CD4-positive, alpha-beta T cell treated with Interleukin-6 at 100 ng/mL for 8 hours (primary cell): ENCODE measurements at regions not wholly inside any gene's neighbourhood (a gene's known extent, or its start where the extent isn't known, plus 50 kb on each side); places are given as distances from the start of the nearest gene placed in this dataset.
"Not testable (repeated sequence)": the region's sequence is repeated elsewhere in the genome, so short reads cannot be mapped to it uniquely, and the experiment has no call there.

Source experiments
- DNase-seq: peaks from one replicate; pipeline ENCODE4 v3.0.0-alpha.2; 2020; ENCODE audit warnings: mixed read lengths, low spot score

DNA sequence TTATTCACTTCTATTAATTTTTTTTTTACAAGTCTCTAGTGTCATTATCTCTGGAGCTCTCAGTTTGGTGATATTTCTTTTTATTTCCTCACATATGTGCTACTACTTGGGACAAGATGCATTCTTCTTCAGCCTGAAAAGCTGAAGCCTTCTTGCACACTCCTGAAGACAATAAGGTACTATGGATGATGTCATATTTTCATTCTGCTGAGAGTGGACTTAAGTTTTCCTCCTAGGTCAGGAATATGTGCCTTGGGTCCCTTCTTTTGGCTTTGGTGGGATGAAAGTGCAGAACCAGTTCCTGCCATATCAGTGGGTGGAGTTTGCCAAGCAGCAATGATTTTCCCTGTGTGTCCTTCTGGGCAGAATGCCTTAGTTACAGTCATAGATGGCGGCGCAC lies 188.7 kb upstream of the EYA4 start:
- no peak for DNase-seq

DNA sequence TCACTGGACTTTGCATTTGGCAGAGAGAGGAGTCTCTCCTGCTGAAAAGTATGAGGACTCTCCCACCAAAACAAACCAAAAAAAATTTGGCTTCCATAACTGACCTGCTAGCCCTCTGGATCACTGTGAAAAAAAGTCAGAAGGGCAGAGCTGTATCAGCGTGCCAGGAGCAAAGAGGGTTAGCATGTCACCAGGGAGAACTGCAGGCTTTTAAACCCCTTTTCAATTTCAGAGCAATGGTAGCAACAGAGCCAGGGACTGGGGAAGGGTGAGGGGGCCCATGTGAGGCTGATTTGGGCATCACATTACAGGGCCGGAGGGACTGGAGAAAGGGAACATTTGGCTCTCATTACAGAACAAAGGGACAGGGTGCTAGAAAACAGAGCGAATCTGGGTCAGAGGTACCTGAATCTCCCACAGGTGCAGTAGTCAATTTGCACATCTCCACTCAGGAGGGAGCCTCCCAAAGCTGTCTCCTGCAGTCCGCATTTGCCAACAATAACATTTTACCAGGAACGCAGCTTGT lies 185.7 kb upstream of the EYA4 start:
- DNase-seq = no peak

DNA sequence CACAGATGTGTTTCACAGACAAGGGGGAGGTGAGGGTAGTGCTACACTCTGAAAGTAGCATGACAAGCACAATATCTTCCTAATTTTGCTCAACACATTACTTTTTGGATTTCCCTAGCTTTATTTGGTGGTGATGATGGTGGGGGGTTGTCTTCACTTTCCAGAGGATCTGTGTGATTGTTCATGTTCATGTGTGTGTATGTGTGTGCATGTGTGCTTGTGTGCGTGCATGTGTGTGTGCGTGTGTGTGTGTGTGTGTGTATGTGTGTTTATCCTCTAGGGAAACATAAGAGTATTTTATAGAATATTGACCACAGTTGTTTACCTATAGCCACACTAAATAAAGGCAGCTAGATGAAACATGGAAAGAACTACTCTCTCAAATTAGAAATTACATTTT lies 183.8 kb upstream of the EYA4 start:
- DNase-seq = no peak

DNA sequence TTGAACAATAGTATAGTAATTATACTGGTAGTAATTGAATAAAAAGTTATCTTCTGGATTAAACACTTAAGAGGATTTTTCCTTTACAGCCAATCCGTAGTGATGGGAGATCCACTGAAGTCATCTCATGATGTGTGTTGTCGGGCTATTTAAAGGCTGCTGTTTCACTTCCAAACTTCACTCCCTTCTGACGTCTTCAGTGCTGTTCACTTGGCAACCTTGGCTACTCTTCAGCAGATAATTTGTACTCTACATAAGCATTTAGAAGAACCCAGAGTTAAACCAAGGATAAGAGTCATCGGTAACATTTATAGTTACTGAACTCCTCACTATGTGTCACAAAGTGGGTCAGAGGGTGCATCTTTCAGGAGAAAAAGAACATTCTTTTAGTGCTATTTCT lies 179.1 kb upstream of the EYA4 start:
- no peak for DNase-seq

DNA sequence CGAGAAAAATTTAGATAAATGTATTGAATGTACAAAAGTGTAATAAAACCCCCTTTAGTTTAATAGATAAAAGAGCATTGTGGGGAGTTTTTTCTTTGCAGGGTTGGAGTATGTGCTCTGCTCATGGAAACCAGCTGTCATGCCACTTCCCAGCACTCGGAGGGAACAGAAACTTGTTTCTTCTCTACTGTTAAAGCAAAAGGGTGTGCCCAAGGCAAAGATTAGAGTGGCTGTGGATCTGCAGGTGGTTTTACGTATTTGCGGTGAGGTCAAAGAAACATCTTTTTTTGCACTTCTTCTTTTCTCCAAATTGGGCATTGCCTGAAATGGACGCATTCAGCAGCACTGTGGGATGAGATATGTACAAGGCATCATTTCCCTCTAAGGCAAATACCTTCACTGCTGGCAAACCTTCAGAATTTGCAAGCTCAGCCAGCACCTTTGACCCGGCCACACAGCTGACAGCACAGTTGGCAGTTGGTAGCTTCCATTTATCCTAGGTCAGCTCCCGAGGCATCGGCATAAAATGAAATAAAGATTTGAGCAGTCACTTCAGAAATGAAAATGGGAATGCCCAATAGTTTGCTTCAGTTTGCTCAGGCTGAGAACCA lies 178.4 kb upstream of the EYA4 start:
- DNase-seq = no peak

DNA sequence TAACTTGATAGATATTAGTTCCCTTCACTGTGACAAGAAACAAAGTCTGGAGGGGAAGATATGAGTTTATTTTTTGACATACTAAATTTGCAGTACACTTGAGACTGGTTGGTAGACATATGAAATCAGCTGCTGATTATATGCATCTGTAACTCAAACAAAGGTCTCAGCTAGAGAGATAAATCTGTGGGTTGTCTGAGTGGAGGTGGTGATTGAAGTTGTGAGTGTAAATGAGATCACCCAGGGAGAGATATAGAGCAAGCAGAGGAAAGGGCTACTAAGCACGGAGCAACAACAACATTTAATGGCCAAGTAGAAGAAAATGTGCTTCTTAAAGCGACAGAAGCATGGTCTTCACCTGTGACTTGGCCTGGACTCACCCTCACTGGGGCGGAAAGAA lies 173.2 kb upstream of the EYA4 start:
- no peak for DNase-seq

DNA sequence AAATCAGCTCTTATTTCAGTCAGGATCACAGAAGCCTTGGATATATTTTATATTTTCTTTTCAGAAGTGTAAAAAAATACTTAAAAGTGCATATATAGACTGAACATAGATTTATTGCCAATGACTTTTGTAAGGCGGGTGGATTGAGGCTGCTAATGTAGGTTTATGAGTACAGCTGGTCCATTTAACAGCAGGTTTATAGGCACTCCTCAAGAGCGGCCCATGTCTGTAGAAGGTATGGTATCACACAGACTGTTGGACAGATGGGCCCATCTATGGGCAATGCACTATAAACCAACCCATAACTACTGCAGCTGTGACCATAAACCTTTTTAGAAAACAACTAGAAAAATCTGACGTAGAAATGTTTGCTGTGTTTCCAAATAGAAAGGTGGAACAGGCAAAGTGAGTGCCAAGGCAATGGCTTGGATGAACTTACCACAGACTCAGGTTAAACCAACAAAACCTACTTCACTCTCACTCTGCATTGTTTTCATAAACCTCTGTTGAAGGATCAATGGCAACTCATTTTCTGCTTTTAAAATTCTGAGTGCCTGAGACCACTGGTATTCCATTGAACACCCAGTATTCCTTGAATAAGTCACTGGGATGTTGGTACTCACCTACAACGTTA lies 170.6 kb upstream of the EYA4 start:
- DNase-seq = no peak

DNA sequence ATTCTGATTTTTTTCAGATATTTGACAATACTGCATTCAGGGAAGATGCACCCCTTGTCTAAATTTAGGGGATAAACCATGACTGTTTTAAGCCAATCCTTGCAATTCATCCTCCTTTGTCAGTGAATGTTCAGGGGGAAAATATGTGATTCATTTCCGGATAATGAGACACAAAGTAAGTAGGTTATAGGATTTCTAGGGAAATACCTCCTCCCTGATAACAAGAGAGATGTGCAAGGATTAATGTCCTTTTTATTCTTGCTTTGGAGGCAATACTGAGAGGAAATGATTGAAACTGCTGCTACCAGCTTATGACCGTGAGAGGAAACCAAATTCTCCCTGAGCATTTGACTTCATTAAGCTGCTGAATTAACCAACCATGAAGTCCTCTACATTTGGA lies 161.3 kb upstream of the EYA4 start:
- no peak for DNase-seq

DNA sequence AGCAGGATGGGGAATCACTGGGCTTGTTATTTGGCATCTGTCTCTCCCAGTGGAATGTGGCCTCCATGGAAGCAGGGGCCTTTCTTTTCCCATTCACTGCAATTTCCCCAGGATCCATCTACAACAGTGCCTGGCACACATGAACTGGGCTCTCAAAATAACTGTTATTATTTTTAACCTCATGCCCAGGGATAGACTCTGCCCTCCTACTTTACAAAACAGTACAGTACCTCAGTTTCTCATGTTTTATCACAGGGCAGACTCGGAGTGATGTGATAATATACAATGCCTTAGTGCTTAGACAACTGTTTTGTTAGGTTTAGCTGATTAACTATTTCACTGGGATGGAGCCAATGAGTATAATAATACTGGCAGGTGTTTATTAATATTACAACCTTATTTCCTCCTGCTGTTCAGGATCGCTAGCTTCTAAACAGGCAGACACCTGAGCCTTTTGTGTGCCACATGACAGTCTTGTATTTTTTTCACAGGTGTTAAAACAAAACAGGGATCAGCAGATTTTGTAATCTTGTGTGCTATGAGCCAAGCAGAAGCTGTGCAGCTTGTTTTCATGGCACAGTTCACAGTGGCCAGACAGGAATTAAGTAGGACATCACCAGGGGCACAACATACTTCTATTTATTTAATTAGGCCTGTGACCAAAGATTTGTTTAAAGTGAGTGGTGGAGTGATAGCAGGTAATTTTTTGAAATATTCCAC lies 157.7 kb upstream of the EYA4 start:
- DNase-seq = no peak

DNA sequence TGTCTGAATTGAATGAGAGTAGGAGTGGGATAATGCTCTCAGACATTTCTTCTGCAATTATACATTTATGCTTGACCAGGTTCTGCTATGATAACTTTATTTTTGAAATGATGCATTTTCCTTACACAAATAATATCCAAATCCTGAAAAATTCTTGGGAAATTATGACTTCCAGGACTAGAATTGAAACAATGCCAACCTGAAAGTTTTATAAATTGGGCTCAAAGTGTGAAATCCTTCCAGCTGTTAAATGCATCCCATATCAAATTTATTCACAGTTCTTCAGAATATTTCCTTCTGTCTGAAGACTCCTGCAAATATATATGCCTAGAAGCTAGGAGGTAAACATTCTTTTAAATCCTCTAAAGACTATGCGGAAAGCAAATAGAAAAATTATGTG lies 155.7 kb upstream of the EYA4 start:
- DNase-seq = no peak

DNA sequence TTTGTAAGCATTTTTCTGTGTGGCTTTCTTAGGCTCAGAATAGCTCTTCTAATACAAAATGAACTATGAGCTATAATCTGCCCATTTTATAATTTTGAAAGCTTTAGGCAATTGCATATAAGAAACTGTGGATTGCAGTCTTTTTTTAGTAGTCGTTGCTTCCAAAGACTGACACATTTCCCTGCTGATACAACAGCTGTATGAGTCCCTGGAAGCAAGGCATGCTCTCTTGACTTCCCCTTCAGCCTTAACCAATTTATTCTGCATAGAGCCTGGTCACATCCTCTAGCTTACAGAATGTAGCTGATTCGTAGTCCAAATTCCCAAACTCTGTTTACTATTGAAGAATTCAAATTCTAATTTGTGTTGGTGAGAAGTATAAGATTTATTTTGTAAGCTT lies 155.3 kb upstream of the EYA4 start:
- no peak for DNase-seq

DNA sequence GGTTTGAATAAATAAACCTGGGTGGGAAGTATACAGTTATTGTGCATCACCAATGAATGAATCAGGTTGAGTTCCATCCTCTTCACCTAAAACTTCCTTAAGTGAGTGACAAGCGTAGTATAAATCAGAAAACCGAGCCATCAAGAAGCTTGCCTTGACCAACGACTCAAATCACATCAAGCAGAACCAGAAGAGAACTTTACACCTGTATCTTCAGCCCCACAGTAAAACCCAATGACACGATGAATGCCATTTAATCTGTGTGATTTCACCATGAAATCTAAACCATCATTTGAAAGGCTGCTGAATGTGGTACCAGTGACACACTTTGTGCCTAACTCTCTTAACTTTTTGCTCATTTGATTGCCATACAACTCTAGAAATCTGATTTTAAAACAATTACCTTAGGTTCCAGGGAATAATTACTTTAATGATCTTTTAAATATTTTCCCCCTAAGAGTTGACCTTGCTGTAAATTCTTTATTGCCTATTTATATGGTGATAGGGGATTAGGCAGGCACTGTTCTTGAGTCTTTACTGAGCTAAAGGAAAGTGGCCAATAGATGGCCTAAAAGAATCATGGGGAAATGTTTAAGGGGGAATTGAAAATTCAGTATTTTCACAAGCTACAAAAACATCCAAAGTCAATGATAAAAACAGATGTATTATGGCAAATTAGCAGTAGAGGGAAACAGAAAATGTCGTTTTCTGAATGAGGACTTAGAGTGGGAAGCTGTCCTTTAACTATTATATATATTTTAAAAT lies 152.0 kb upstream of the EYA4 start:
- no peak for DNase-seq

DNA sequence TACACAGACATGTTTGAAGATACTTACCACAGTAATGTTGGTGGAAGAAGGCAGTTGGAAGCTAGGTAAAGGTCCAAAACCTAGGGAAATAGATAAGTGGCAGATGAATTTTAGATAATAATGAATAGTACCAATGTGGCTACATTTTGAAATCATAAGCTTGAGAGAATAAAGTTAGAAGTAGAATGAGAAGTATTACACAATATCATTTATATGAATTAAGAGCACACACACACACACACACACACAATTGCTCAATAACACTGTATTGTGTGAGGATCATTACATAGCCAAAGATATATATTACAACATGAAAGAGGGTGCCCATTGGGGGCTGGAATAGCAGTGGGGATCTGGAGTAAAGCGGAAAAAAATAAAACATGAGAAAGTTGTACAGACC lies 149.0 kb upstream of the EYA4 start:
- DNase-seq = no peak

DNA sequence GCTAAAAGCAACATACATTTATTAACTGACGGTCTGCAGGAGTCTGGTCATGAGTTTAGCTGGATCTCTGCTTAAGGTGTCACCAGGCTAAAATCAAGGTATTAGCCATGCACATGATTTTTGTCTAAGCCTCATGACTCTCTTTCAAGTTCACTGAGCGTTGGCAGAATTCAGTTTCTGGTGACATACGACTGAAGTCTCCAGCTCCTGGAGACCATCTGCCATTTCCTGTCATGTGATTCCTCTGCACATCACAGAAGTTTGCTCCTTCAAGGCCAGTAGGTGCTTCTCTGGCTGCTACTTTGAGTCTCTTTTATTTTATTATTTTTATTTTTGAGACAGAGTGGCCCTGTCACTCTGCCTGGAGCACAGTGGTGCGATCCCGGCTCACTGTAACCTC lies 148.4 kb upstream of the EYA4 start:
- DNase-seq = no peak

DNA sequence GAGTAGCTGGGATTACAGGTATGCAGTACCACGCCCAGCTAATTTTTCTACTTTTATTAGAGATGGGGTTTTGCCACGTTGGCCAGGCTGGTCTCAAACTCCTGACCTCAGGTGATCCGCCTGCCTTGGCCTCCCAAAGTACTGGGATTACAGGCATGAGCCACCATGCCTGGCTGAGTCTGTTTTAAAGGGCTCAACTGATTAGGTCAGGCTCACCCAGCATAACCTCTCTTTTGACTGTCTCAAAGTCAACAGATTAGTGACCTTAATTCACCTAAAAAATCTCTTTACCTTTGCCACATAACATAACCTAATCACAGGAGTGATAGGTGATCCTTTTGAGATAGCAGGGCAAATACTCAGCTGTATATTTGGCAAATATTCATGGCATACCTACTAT lies 147.9 kb upstream of the EYA4 start:
- not testable (repeated sequence) for DNase-seq

DNA sequence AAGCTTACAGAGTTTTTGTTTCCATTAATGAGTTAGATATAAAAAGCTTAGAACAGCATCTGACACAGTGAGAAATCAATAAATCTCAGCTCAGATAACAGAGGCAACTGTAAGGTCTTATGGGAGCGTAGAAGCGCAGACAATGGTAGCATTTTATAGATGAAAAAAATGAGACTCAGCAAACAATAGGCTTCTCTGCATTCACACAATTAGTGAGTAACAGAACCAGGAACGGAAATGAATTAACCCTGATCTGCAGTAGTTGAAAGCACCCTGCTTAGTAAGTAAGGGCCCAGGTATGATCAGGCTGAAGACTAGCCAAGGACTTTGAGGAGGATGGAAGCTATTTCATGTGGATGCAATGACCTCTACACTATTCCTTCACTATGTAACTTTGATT lies 147.2 kb upstream of the EYA4 start:
- no peak for DNase-seq

DNA sequence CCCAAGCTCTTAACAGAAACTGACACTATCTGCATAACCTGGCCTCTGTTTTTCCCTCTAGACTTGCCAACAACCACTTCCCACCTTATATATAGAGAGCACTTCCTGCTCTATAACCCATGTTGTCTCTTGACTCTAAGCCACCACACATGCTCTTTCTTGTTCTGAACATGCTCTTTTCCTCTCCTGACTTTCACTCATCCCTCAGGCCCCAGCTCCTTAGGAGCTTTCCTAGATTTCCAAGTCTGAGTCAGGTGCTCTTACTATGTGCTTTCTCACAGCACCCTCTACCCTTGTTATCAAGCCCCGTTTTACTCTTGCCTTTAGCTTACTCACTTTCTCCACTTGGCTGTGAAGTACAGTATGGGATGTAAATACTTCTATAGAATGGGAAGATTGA lies 143.9 kb upstream of the EYA4 start:
- DNase-seq = no peak

DNA sequence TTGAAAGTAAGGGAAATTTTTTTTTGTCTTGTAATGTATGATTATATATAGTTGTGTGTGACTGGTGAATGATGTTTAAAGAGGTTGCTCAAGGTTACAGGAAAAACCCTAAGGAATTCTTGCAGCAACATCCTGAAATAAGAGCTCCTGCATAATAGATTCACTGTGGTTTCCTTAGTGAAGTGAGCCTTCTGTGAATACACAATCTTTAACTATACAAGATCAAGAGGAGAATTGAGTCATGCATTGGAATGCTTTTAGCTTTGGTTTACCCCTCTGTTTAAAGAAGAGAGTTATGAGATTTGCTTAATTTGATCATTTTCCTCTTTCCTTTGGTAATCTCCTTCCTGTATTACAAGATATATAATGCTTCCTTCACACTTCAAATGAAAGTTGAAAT lies 141.6 kb upstream of the EYA4 start:
- no peak for DNase-seq

DNA sequence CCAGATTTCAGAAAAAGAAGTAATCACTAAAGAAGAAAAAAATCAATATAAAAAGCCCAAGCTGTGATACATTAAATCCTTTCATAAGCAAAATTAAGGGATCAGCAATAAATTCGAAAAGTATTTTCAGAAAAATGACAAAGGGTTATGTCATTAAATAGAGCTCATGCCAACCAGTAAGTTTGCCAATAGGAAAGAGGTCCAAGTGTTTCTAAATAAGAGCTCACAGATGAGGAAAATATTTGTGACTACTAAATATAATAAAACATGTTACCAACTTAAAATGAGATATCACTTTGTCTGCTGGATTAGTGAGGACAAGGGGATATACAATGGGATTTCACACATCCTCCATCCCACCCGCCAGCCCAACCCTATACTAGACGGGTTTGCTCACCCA lies 140.3 kb upstream of the EYA4 start:
- no peak for DNase-seq

DNA sequence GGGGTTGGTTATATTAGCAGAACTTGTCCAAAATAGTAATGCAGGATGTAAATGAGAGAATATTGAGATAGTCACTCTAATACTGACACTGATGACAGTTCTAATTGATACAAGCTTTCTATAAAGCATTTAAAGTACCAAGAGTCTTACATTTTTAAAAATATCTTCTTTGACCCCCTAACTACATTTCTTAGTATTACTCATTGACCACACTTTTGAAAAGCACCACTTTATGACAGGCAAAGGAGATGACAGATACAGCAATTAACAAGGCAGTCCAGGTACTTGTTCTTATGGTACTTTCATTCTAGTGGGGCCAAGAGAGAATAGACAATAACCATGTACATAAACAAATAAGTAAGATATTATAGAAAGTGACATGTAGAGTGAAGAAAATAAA lies 139.4 kb upstream of the EYA4 start:
- no peak for DNase-seq

DNA sequence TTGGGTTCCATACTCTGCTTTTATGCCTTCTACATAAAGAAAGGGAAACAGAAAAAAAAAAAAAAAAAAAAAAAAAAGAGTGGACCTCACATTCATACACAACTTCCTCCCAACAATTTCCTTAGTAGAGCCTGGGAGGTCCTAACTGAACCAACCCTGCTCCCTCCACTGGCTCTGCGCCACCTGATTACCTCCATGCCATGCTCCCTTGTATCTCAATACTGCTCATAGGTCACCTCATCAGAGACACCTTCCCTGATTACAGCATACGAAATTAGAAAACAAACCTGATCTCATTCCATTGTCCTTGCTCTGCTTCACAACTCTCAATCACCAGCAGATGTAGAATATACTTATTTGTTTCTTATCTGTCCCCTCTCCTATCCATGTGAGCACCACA lies 134.2 kb upstream of the EYA4 start:
- no peak for DNase-seq

DNA sequence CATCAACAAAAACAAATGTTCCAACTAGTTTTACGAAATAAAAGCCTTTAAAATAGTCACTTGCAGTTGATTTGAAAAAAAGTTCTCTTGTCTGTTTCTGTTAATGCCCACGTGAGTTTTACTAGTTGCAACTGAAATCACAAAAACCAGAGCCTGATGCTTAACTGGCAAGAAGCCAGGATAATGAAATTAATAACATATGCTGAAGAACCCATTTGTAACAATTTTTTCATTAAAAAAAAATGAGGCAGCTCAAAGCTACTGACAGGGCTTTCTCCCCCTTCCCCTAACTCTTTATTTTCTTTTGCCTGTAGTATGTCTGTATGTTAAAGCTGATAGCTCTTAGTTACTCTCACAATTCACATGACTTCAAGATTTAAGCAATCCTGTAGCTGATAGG lies 132.7 kb upstream of the EYA4 start:
- DNase-seq = no peak

DNA sequence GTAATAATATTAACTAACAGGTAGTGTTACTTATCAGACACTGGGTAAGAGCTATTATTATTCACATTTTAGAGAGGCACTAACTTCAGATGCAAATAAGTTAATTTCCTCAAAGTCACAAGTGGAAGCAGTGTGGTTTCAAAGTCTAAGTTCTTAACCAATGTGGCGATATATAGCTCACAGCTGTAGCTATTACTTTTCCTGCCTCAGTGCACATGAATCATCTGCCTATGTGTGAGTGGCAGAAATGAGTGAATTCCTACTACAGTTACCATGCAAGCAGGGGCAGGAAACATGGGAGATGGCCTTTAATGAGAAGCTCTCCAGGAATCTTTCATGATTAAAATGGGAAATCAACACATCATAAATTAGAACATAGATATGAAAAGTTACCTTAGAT lies 126.2 kb upstream of the EYA4 start:
- DNase-seq = no peak
